ENCODE measurements at regions not wholly inside any gene's neighbourhood (a gene's known extent, or its start where the extent isn't known, plus 50 kb on each side); places are given as distances from the start of the nearest gene placed in this dataset.

DNA sequence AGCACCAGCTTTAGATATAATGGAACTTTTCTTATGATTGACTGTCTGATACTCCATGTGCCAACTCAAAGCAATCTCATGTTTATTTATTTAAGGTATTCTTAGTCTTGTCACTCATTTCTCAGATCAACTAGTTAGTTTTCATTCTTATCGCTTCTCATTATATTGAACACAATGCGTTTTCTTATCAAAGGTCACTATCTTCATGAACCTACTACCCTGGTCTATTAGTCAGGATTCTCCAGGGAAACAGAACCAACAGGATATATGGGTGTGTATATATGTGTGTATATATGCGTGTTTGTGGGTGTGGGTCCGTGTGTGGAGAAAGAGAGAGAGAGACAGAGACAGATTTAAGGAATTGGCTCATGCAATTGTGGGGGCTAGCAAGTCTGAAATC lies 619.9 kb downstream of the ZEB2 start:
- H3K36me3 ChIP-seq: no peaks in the 10 kb centered on the region
- no peak overlapping the region for H3K4me3 ChIP-seq (ENCODE audit: low read depth, low read length)
- H3K27ac ChIP-seq: no peak overlapping the region
- DNase-seq: no peak
- H3K27me3 ChIP-seq (ENCODE audit: insufficient read depth, low read depth, severe bottlenecking): no peaks in the 10 kb centered on the region
- peaks cover 3% of the 10 kb centered on the region for H3K9me3 ChIP-seq (ENCODE audit: severe bottlenecking)
- TF ChIP-seq, protein P1, sequence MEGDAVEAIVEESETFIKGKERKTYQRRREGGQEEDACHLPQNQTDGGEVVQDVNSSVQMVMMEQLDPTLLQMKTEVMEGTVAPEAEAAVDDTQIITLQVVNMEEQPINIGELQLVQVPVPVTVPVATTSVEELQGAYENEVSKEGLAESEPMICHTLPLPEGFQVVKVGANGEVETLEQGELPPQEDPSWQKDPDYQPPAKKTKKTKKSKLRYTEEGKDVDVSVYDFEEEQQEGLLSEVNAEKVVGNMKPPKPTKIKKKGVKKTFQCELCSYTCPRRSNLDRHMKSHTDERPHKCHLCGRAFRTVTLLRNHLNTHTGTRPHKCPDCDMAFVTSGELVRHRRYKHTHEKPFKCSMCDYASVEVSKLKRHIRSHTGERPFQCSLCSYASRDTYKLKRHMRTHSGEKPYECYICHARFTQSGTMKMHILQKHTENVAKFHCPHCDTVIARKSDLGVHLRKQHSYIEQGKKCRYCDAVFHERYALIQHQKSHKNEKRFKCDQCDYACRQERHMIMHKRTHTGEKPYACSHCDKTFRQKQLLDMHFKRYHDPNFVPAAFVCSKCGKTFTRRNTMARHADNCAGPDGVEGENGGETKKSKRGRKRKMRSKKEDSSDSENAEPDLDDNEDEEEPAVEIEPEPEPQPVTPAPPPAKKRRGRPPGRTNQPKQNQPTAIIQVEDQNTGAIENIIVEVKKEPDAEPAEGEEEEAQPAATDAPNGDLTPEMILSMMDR (IDR thresholded peaks at IDR 0.05; ENCODE audit: low read depth, low read length): no peak

DNA sequence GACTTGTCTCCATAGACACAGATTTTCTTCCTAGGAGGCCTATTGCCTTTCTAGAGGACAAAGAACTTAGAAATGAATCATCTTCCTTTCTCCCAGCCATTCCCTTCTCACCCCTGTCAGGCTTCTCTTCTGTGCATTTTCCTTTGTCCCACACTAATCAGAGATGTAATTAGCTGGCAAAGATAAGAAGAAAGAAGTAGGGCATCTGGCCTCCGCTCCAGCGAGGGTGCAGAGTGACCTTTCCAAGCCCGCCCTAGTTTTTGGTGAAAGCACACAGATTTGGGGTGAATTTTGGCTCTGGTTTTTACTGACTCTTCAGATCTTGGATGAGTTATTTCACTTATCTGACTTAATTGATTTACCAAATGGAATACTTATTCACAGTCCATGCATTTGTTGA lies 626.5 kb downstream of the ZEB2 start:
- Histone ChIP-seq H3K4me3 (ENCODE audit: low read depth, low read length) (no peak overlapping the region), H3K27ac (no peak overlapping the region), H3K36me3 (no peaks in the 10 kb centered on the region), H3K9me3 (ENCODE audit: severe bottlenecking) (peaks cover 3% of the 10 kb centered on the region), H3K27me3 (ENCODE audit: insufficient read depth, low read depth, severe bottlenecking) (no peaks in the 10 kb centered on the region)
- TF ChIP-seq, protein P1 (IDR thresholded peaks at IDR 0.05; ENCODE audit: low read depth, low read length): no peak
- no peak for DNase-seq

DNA sequence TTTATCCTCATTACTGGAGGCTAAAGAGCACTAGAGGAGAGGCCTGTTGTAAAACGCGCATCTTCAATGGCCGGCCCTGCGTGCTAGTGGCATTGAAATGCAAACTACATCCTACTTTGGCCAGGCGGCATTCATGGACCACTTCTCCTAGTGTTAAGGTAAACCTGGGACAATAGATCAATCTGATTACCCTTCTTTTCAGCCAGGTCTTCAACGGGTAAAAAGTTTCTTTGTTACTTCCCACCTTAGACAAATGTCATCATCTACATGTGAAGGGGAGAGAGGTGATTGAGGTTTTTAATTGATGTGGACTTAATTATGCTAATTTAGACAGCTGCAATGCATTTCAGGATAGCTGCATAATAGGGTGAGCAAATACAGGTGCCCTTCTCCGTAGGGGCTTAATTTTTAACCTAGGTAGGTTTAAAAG lies 628.0 kb downstream of the ZEB2 start:
- no peak for DNase-seq
- no peaks in the 10 kb centered on the region for H3K27me3 ChIP-seq (ENCODE audit: insufficient read depth, low read depth, severe bottlenecking)
- no peaks in the 10 kb centered on the region for H3K9me3 ChIP-seq (ENCODE audit: severe bottlenecking)
- H3K36me3 ChIP-seq: no peaks in the 10 kb centered on the region
- H3K4me3 ChIP-seq (ENCODE audit: low read depth, low read length): no peak overlapping the region
- TF ChIP-seq, protein P1 (IDR thresholded peaks at IDR 0.05; ENCODE audit: low read depth, low read length): no peak
- no peak overlapping the region for H3K27ac ChIP-seq

DNA sequence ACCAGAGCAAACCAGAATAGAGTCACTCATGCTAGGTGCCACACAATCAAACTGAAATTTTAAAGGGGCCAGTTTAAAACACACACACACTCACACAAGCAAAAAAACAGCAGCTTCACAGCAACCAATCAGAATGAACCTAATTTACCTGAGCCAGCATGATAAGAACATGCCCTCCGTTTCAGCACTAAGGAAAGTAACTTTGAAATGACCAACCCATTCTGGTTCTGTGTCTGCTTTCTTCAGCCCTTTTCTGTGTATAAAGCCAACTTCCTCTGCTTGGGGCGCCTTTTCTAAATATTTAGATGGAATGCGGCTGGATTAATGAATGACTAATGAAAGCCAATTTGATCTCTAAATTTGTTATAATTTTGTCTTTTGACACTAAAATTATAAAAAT lies 629.1 kb downstream of the ZEB2 start:
- no peaks in the 10 kb centered on the region for H3K36me3 ChIP-seq
- H3K9me3 ChIP-seq (ENCODE audit: severe bottlenecking): no peaks in the 10 kb centered on the region
- DNase-seq: no peak
- no peaks in the 10 kb centered on the region for H3K27me3 ChIP-seq (ENCODE audit: insufficient read depth, low read depth, severe bottlenecking)
- H3K27ac ChIP-seq: no peak overlapping the region
- no peak overlapping the region for H3K4me3 ChIP-seq (ENCODE audit: low read depth, low read length)
- TF ChIP-seq, protein P1 (IDR thresholded peaks at IDR 0.05; ENCODE audit: low read depth, low read length): no peak

DNA sequence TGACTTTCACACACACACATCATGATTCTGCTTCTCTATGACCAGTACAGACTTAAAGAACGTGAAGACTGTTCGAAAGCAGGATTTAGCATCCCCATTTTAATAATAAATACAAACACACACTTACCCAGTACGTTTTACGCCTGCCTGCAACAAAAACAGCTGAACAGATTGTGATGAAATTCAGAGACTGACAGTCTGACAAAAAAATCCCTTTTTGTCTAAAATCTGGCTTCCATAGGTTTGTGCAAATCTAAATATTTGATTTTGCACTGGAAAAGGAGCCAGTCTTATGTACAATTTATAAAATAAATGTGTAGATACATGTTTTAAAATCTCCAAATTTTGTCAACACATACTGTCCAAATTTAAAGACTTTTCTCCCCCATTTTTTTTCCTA lies 630.7 kb downstream of the ZEB2 start:
- H3K36me3 ChIP-seq: no peaks in the 10 kb centered on the region
- no peaks in the 10 kb centered on the region for H3K27me3 ChIP-seq (ENCODE audit: insufficient read depth, low read depth, severe bottlenecking)
- DNase-seq: no peak
- TF ChIP-seq, protein P1 (IDR thresholded peaks at IDR 0.05; ENCODE audit: low read depth, low read length): no peak
- H3K9me3 ChIP-seq (ENCODE audit: severe bottlenecking): no peaks in the 10 kb centered on the region
- no peak overlapping the region for H3K4me3 ChIP-seq (ENCODE audit: low read depth, low read length)
- H3K27ac ChIP-seq: no peak overlapping the region

DNA sequence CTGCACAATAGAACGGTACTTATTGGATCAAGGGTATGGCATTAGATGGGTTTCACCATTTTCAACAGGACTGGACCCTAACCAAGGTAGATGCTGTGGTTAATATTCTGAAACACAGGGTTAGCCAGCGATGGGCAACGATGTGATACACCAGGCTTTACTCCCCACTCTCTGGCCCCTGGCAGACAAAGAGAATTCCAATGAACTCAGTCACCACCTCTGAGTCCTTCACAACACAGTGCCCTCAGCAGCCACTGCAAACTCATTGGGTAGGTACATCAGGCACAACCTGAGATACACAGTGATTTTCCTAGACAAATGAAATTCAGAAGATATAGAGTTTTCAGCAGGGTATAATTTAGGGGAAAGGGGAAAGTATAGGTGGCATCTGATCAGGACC lies 634.5 kb downstream of the ZEB2 start:
- no peaks in the 10 kb centered on the region for H3K27me3 ChIP-seq (ENCODE audit: insufficient read depth, low read depth, severe bottlenecking)
- no peak overlapping the region for H3K4me3 ChIP-seq (ENCODE audit: low read depth, low read length)
- TF ChIP-seq, protein P1 (IDR thresholded peaks at IDR 0.05; ENCODE audit: low read depth, low read length): no peak
- no peaks in the 10 kb centered on the region for H3K36me3 ChIP-seq
- H3K27ac ChIP-seq: no peak overlapping the region
- DNase-seq: no peak
- H3K9me3 ChIP-seq (ENCODE audit: severe bottlenecking): no peaks in the 10 kb centered on the region

Data from WERI-Rb-1 (cell line).